HEK293T (cell line): ENCODE measurements at regions not wholly inside any gene's neighbourhood (a gene's known extent, or its start where the extent isn't known, plus 50 kb on each side); places are given as distances from the start of the nearest gene placed in this dataset.

ENCODE experiments used
- CTCF ChIA-PET: fragments of 350-600 bp; formaldehyde crosslinking; extraction: SDS; loops from one replicate; lab custom pipeline; 2021; ENCODE audit warnings: antibody characterized with exemption, inconsistent platforms; lab: Yijun Ruan, JAX
- POLR2A ChIA-PET: fragments of 350-600 bp; formaldehyde crosslinking; extraction: SDS; loops from one replicate; lab custom pipeline; 2020; ENCODE audit warnings: antibody characterized with exemption, inconsistent platforms; lab: Yijun Ruan, JAX
- DNase-seq: peaks from one replicate; pipeline ENCODE4 v3.0.0; 2012; ENCODE audit warnings: mixed read lengths; ENCODE audit errors: extremely low spot score
- ARNT ChIP-seq: fragments of 450-650 bp; IDR thresholded peaks from 2 replicates; pipeline ENCODE4 v1.6.1; 2017; ENCODE audit warnings: mild to moderate bottlenecking
- BHLHE40 ChIP-seq: fragments of 450-650 bp; IDR thresholded peaks from 2 replicates; pipeline ENCODE4 v1.6.1; 2016; ENCODE audit warnings: mild to moderate bottlenecking, moderate library complexity, borderline replicate concordance
- CTBP1 ChIP-seq: fragments of 450-650 bp; IDR thresholded peaks from 2 replicates; pipeline ENCODE4 v1.6.1; 2016; ENCODE audit warnings: borderline replicate concordance
- ELF4 ChIP-seq: fragments of 450-650 bp; IDR thresholded peaks from 2 replicates; pipeline ENCODE4 v1.6.1; 2017; ENCODE audit warnings: antibody characterized with exemption
- FOXA1 ChIP-seq: fragments of 450-650 bp; IDR thresholded peaks from 2 replicates; pipeline ENCODE4 v1.6.1; 2016; ENCODE audit warnings: mild to moderate bottlenecking
- FOXK2 ChIP-seq: fragments of 450-650 bp; IDR thresholded peaks from 2 replicates; pipeline ENCODE4 v1.6.1; 2016; ENCODE audit warnings: mild to moderate bottlenecking
- FOXM1 ChIP-seq: fragments of 450-650 bp; IDR thresholded peaks from 2 replicates; pipeline ENCODE4 v1.6.1; 2017; ENCODE audit warnings: mild to moderate bottlenecking, borderline replicate concordance
- HDGF ChIP-seq: fragments of 450-650 bp; IDR thresholded peaks from 2 replicates; pipeline ENCODE4 v1.6.1; 2017; ENCODE audit warnings: antibody characterized with exemption, borderline replicate concordance
- L3MBTL2 ChIP-seq: fragments of 450-650 bp; conservative IDR thresholded peaks from 2 replicates; pipeline ENCODE4 v1.6.1; 2016; ENCODE audit warnings: mild to moderate bottlenecking
- LEF1 ChIP-seq: fragments of 450-650 bp; IDR thresholded peaks from 2 replicates; pipeline ENCODE4 v1.6.1; 2017; ENCODE audit warnings: mild to moderate bottlenecking, borderline replicate concordance
- NFRKB ChIP-seq: fragments of 450-650 bp; IDR thresholded peaks from 2 replicates; pipeline ENCODE4 v1.6.1; 2016; ENCODE audit warnings: mild to moderate bottlenecking, moderate library complexity
- SP1 ChIP-seq: fragments of 450-650 bp; IDR thresholded peaks from 2 replicates; pipeline ENCODE4 v1.6.1; 2017
- SUZ12 ChIP-seq: fragments of 450-650 bp; IDR thresholded peaks from 2 replicates; pipeline ENCODE4 v1.6.1; 2016; ENCODE audit warnings: mild to moderate bottlenecking
- TARDBP ChIP-seq: fragments of 450-650 bp; IDR thresholded peaks from 2 replicates; pipeline ENCODE4 v1.6.1; 2016
- ZNF384 ChIP-seq: fragments of 450-650 bp; IDR thresholded peaks from 2 replicates; pipeline ENCODE4 v1.6.1; 2016
- TF ChIP-seq, protein P1 (sequence below): fragments of 450-650 bp; IDR thresholded peaks from 2 replicates; pipeline ENCODE4 v1.6.1; 2016

DNA sequence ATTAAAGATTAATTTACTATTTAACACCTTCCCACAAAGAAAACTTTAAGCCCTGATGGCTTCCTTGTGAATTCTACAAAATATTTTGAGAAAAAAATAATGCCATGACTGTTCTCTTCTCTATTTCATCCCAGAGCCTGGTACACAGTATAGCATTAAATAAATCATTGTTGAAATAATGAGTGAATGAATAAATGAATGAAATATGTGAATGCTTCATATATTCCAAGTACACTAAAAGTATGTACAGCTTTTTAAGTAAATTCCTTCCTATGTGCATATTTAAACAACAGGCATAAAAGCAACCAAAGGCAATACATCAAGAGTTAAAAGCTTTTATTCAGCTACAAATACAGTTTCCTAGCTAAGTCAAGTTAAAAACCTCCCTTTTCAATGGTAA is 144.9 kb upstream of the CCDC196 start:
- TF ChIP-seq L3MBTL2 (no peak), LEF1 (no peak), HDGF (no peak), TARDBP (no peak), FOXA1 (no peak), FOXK2 (no peak), NFRKB (no peak), FOXM1 (no peak), SUZ12 (no peak), SP1 (no peak), ZNF384 (no peak), ARNT (no peak)
- TF ChIP-seq, protein P1, sequence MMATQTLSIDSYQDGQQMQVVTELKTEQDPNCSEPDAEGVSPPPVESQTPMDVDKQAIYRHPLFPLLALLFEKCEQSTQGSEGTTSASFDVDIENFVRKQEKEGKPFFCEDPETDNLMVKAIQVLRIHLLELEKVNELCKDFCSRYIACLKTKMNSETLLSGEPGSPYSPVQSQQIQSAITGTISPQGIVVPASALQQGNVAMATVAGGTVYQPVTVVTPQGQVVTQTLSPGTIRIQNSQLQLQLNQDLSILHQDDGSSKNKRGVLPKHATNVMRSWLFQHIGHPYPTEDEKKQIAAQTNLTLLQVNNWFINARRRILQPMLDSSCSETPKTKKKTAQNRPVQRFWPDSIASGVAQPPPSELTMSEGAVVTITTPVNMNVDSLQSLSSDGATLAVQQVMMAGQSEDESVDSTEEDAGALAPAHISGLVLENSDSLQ: no peak
- ChIA-PET POLR2A (no interaction called here), CTCF (no interaction called here)
- DNase-seq: no peak

DNA sequence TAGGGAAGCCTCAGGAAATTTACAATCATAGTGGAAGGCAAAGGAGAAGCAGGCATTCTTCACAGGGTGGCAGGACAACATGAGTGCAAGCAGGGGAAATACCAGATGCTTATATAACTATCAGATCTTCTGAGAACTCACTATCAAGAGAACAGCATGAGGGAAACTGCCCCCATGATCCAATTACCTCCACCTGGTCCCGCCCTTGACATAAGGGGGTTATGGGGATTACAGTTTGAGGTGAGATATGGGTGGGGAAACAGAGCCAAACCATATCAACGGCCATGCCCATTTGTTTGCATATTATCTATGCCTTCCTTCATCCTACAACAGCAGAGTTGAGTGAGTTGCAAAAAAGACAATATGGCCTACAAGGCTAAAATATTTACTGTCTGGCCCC is 140.2 kb upstream of the CCDC196 start:
- TF ChIP-seq ARNT (no peak), TARDBP (no peak), FOXM1 (no peak), ZNF384 (no peak), SUZ12 (no peak), HDGF (no peak), BHLHE40 (no peak), CTBP1 (no peak)
- TF ChIP-seq, protein P1: no peak
- CTCF ChIA-PET: no interaction called here
- POLR2A ChIA-PET: no interaction called here
- no peak for DNase-seq

DNA sequence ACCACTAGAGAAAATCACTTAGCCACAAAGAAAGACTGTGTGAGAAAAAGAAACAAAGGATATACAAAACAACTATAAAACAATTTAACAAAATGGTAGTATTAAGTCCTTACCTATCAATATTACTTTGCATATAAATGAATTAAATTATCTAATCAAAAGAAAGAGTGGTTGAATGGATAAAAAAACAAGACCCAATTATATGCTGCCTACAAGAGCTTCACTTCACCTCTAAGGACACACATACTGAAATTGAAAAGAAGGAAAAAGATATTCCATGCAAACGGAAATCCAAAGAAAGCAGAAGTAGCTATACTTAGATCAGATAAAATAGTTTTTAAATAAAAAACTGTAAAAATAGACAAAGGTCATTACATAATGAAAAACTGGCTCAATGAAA is 134.9 kb upstream of the CCDC196 start:
- POLR2A ChIA-PET: no interaction called here
- CTCF ChIA-PET: no interaction called here
- TF ChIP-seq ZNF384 (no peak), HDGF (no peak), FOXM1 (no peak), ARNT (no peak), ELF4 (no peak), FOXA1 (no peak), LEF1 (no peak), SUZ12 (no peak), NFRKB (no peak), FOXK2 (no peak), SP1 (no peak)
- TF ChIP-seq, protein P1: no peak
- DNase-seq: no peak

DNA sequence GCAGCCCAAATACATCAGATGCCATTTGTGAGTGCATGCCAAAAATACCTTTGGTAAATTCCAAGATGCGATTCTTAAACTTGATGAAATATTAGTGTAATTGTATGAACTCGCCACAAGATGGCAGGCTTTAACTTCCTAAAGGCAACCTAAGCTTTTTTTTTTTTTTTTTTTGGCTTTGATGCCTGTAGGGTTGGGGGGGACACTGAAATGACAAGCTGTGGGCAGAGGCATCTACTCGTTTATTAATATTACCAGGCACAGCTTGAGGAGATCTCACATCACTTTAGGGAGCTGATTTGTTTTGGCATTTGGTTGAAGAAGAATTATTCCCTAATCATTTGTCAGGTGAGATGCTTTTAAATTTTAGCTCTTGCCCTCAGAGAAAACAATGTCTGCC is 126.7 kb upstream of the CCDC196 start:
- TF ChIP-seq NFRKB: no peak
- no peak for TF ChIP-seq ELF4
- TF ChIP-seq ZNF384: peak; percentile 99
- POLR2A ChIA-PET: no interaction called here
- peak; percentile 49 for DNase-seq
- CTCF ChIA-PET: interaction anchor here (0.5 to 3.1 kb wide), 14 partner anchors 8 to 1212 kb away, joined by 3 to 13 read pairs (median 4); no protein-coding TSS in a partner anchor

DNA sequence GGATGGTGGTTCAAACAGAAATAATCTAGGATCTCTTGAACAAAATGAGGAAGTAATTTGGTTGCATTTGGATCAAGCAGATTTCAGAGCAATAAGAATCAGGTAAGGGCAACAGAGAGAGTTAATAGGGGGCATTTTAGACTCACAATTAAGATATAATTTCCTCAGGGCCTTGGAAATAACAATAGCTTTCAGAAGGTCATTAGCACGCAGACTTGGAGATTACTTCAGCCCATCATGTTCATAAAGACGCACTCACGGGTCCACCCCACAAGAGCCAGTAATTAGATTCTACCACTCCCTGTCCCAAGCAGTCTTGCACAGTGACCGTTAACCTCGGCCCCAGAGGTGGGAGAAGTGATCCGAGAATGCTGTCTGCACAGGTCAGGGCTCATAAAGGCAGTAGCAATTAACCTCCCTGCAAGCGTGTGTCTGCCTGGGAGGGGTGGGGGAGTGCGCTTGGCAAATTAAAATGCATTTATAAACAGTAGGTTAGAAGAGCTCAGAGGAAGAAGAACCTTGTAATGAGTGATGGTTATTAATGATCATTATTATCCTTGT is 125.7 kb upstream of the CCDC196 start:
- no peak for TF ChIP-seq FOXM1
- TF ChIP-seq ELF4: no peak
- TF ChIP-seq SP1: no peak
- TF ChIP-seq TARDBP: no peak
- TF ChIP-seq CTBP1: no peak
- no peak for TF ChIP-seq ARNT
- TF ChIP-seq NFRKB: no peak
- no peak for TF ChIP-seq FOXA1
- ChIA-PET POLR2A (no interaction called here), CTCF (interaction anchor here (0.6 to 3.1 kb wide), 6 partner anchors 25 to 1135 kb away, joined by 3 to 13 read pairs (median 4); no protein-coding TSS in a partner anchor)
- peak; percentile 16 for DNase-seq

DNA sequence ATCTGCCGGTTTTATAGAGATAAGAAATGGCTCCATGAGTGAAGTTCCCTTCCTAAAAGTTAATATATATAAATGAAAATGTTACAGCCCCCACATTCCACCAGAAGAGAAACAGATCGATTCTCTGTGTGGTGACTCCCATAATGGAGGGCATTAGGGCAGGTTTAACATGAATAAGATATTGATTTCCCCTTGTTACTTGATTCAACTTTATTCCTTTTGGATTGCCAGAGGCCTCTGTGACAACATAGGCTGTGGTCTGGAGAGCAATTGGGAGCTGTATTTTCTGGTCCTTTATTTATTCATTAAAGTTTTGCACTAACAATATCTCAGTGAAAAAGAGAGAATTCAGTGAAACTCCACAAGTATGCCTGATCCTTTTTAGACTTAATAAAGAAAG is 125.2 kb upstream of the CCDC196 start:
- POLR2A ChIA-PET: no interaction called here
- TF ChIP-seq ELF4 (no peak), ZNF384 (no peak), FOXM1 (no peak), CTBP1 (no peak), FOXK2 (no peak), LEF1 (no peak), SUZ12 (no peak), ARNT (no peak), BHLHE40 (no peak), TARDBP (no peak), NFRKB (no peak)
- TF ChIP-seq, protein P1: no peak
- DNase-seq: no peak
- CTCF ChIA-PET: interaction anchor here (0.7 to 3.1 kb wide), 2 partner anchors 42 to 1136 kb away, joined by 3 to 13 read pairs; no protein-coding TSS in a partner anchor
